ENCODE measurements at regions not wholly inside any gene's neighbourhood (a gene's known extent, or its start where the extent isn't known, plus 50 kb on each side); places are given as distances from the start of the nearest gene placed in this dataset.
"Not testable (repeated sequence)": the region's sequence is repeated elsewhere in the genome, so short reads cannot be mapped to it uniquely, and the experiment has no call there.

DNA sequence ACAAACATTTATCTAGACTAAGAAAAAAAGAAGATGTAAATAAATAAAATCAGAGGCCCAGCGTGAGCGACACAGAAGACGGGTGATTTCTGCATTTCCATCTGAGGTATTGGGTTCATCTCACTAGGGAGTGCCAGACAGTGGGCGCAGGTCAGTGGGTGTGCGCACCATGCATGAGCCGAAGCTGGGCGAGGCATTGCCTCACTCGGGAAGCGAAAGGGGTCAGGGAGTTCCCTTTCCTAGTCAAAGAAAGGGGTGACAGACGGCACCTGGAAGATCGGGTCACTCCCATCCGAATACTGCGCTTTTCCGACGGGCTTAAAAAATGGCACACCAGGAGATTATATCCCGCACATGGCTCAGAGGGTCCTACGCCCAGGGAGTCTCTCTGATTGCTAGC is 79.5 kb upstream of the ABCD2 start:
- DNase-seq, result not testable (repeated sequence)

DNA sequence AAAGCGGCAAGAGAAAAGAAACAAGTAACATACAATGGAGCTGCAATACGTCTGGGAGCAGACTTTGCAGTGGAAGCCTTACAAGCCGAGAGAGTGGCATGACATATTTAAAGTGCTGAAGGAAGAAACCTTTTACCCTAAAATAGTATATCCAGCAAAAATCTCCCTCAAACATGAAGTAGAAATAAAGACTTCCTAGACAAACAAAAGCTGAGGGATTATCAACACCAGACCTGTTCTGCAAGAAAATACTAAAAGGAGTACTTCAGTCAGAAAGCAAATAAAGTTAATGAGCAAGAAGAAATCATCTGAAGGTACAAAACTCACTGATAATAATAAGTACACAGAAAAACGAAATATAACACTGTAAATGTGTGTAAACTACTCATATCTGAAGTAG is 77.5 kb upstream of the ABCD2 start:
- DNase-seq, result no peak

DNA sequence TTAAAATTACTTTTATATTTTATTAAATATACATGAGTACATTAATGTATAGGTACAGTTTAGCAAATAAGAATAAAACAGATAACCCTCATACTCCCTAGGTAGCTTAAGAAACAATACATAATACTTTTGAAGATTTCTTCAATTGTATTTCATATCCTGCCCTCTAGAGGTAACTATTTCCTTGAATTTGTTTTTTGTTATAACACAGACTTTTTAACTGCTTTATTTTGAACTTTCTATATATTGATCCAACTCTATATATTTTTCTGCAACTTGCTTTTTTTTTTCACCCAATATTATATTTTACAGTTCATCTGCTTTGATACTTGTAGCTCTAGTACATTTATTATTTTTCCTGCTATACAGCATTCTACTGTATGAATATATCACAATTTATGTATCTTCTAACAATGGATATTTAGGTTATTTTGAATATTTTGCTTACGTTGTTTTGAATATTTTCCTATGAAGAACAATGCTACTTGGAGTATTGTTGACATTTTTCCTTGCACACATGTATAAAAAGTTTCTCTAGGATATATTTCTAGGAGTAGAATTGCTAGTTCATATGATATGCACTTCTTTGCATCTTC is 72.8 kb upstream of the ABCD2 start:
- DNase-seq, result peak; percentile 1

GRCh38 chr12:39685854-39686657 is 66.5 kb upstream of the ABCD2 start:
- DNase-seq, result no peak

- no peak for DNase-seq
Observed at GRCh38 chr12:39682689-39683477, 63.3 kb upstream of the ABCD2 start.

DNA sequence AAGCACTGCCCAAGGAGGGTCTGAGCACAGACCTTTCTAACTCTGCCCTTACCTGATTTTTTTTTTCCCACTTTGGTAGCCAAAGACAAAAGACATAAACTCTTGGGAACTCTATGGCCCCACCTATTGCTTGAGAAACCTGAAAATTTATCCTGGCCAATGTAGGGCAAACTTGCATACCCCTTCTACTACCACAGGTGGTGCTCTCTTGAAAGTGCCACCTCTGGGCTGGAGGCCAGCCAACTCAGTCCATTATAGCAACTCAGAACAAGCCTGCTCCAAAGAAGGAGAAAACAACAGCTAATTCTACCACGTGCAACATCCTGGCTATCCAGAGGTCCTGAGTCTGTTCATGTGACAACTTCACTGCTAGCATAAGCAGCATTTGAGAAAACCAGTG is 55.7 kb upstream of the ABCD2 start:
- DNase-seq, result no peak

DNA sequence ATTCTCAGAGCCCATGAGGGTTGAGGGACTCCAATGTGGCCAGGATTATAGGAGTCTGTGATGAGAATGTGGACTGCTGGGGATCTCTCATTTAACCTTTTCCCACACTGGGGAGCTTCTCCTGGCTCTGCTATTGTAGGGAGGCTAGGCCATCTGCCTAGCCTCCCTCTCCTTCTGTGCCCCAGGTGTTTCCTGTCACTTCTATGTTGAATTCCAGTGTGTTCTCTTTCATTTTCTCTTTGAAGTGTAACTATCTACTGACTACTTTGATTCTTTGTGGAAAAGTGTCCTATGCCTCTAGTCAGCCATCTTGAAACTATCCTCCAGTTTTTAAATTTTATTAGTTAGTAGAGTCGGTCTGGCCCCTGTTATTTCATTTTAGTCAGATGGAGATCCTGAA is 53.4 kb upstream of the ABCD2 start:
- no peak for DNase-seq

- DNase-seq, result no peak
Observed at GRCh38 chr12:39671898-39672875, 52.6 kb upstream of the ABCD2 start.

GRCh38 chr12:39669539-39669938 is 49.9 kb upstream of the ABCD2 start:
- not testable (repeated sequence) for DNase-seq
